ENCODE measurements at regions not wholly inside any gene's neighbourhood (a gene's known extent, or its start where the extent isn't known, plus 50 kb on each side); places are given as distances from the start of the nearest gene placed in this dataset.

- Histone ChIP-seq H3K27me3 (no peaks in the 10 kb centered on the region), H3K4me3 (ENCODE audit: low read depth in 1 of 2, low read length in 1 of 2) (no peak overlapping the region), H3K27ac (no peak overlapping the region), H3K9me3 (no peaks in the 10 kb centered on the region), H3K4me1 (ENCODE audit: control insufficient read depth in 1 of 2, insufficient read depth in 1 of 2, low read depth in 1 of 2, low read length in 1 of 2) (no peaks in the 10 kb centered on the region), H3K36me3 (no peaks in the 10 kb centered on the region)
- TF ChIP-seq CTCF (IDR thresholded peaks at IDR 0.05): no peak
Observed at GRCh38 chr7:25756601-25757000, 395.4 kb upstream of the NFE2L3 start.

GRCh38 chr7:25758559-25758958 is 393.4 kb upstream of the NFE2L3 start:
- H3K4me1 ChIP-seq (ENCODE audit: control insufficient read depth in 1 of 2, insufficient read depth in 1 of 2, low read depth in 1 of 2, low read length in 1 of 2): no peaks in the 10 kb centered on the region
- no peaks in the 10 kb centered on the region for H3K27me3 ChIP-seq
- no peak for TF ChIP-seq CTCF (IDR thresholded peaks at IDR 0.05)
- no peak overlapping the region for H3K27ac ChIP-seq
- no peaks in the 10 kb centered on the region for H3K9me3 ChIP-seq
- H3K36me3 ChIP-seq: no peaks in the 10 kb centered on the region
- H3K4me3 ChIP-seq (ENCODE audit: low read depth in 1 of 2, low read length in 1 of 2): no peak overlapping the region

DNA sequence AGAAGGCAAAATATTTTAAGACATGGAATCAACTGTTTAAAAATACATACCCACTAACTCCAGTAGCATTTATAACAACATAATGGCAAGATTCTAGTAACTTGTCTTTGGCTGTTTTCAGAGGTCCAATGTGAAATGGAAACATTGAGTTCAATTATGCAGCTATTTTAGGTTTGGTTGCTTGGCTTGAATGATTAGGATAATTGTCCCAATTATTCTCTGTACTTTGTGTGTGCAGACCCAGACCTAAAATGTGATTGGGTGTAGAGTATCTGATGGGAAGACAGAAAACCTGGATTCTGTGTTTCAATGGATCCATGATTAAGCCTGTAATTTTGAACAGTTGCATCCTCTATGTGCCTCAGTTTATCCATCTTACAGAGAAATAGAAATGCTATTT is 392.7 kb upstream of the NFE2L3 start:
- H3K9me3 ChIP-seq: no peaks in the 10 kb centered on the region
- H3K4me3 ChIP-seq (ENCODE audit: low read depth in 1 of 2, low read length in 1 of 2): no peak overlapping the region
- no peak for TF ChIP-seq CTCF (IDR thresholded peaks at IDR 0.05)
- H3K36me3 ChIP-seq: no peaks in the 10 kb centered on the region
- H3K4me1 ChIP-seq (ENCODE audit: control insufficient read depth in 1 of 2, insufficient read depth in 1 of 2, low read depth in 1 of 2, low read length in 1 of 2): no peaks in the 10 kb centered on the region
- H3K27me3 ChIP-seq: no peaks in the 10 kb centered on the region
- H3K27ac ChIP-seq: no peak overlapping the region

GRCh38 chr7:25759748-25760147 is 392.2 kb upstream of the NFE2L3 start:
- no peaks in the 10 kb centered on the region for H3K27me3 ChIP-seq
- no peaks in the 10 kb centered on the region for H3K9me3 ChIP-seq
- H3K36me3 ChIP-seq: no peaks in the 10 kb centered on the region
- no peak overlapping the region for H3K4me3 ChIP-seq (ENCODE audit: low read depth in 1 of 2, low read length in 1 of 2)
- H3K4me1 ChIP-seq (ENCODE audit: control insufficient read depth in 1 of 2, insufficient read depth in 1 of 2, low read depth in 1 of 2, low read length in 1 of 2): no peaks in the 10 kb centered on the region
- H3K27ac ChIP-seq: no peak overlapping the region
- TF ChIP-seq CTCF (IDR thresholded peaks at IDR 0.05): no peak

GRCh38 chr7:25762511-25763462 is 389.2 kb upstream of the NFE2L3 start:
- Histone ChIP-seq H3K27ac (no peak overlapping the region), H3K4me1 (ENCODE audit: control insufficient read depth in 1 of 2, insufficient read depth in 1 of 2, low read depth in 1 of 2, low read length in 1 of 2) (no peaks in the 10 kb centered on the region), H3K27me3 (no peaks in the 10 kb centered on the region), H3K9me3 (no peaks in the 10 kb centered on the region), H3K4me3 (ENCODE audit: low read depth in 1 of 2, low read length in 1 of 2) (no peak overlapping the region), H3K36me3 (no peaks in the 10 kb centered on the region)
- no peak for TF ChIP-seq CTCF (IDR thresholded peaks at IDR 0.05)

All from neutrophil (primary cell).